DOHH2 (cell line): ENCODE measurements at regions not wholly inside any gene's neighbourhood (a gene's known extent, or its start where the extent isn't known, plus 50 kb on each side); places are given as distances from the start of the nearest gene placed in this dataset.

ENCODE experiments used
- H3F3A ChIP-seq: fragments of 200-600 bp; sonication (generic), shearing (Covaris generic); 2 replicates; pipeline ENCODE4 v1.6.0; 2016; ENCODE audit warnings: antibody characterized with exemption, mild to moderate bottlenecking; ENCODE audit not compliant: control insufficient read depth, insufficient read depth
- H3K27ac ChIP-seq: fragments of 200-600 bp; sonication (generic); 2 replicates; pipeline ENCODE4 v1.5.1; 2014; ENCODE audit warnings: low read depth, mild to moderate bottlenecking, low read length, moderate library complexity
- H3K27me3 ChIP-seq: fragments of 200-600 bp; sonication (generic); 2 replicates; pipeline ENCODE4 v1.6.1; 2014; ENCODE audit warnings: mild to moderate bottlenecking, low read length, mixed read lengths; ENCODE audit not compliant: control insufficient read depth
- H3K36me3 ChIP-seq: fragments of 200-600 bp; sonication (generic); 2 replicates; pipeline ENCODE4 v1.6.1; 2014; ENCODE audit warnings: mild to moderate bottlenecking, low read length, moderate library complexity, mixed read lengths; ENCODE audit not compliant: control insufficient read depth
- H3K4me1 ChIP-seq: fragments of 200-600 bp; sonication (generic); 2 replicates; pipeline ENCODE4 v1.6.1; 2014; ENCODE audit warnings: mild to moderate bottlenecking, low read length, mixed read lengths; ENCODE audit not compliant: control insufficient read depth
- H3K4me2 ChIP-seq: fragments of 200-600 bp; sonication (generic); 2 replicates; pipeline ENCODE4 v1.6.0; 2014; ENCODE audit warnings: mild to moderate bottlenecking, low read length, moderate library complexity
- H3K4me3 ChIP-seq: fragments of 200-600 bp; sonication (generic); 2 replicates; pipeline ENCODE4 v1.5.1; 2014; ENCODE audit warnings: mild to moderate bottlenecking, low read length, mixed read lengths
- H3K79me2 ChIP-seq: fragments of 200-600 bp; sonication (generic); 2 replicates; pipeline ENCODE4 v1.6.1; 2014; ENCODE audit warnings: mild to moderate bottlenecking, low read length, mixed read lengths; ENCODE audit not compliant: control insufficient read depth
- H3K9me2 ChIP-seq: fragments of 200-600 bp; sonication (generic); replicated peaks from 2 replicates; pipeline ENCODE4 v1.6.1; 2014; ENCODE audit warnings: mild to moderate bottlenecking, low read length, mixed read lengths; ENCODE audit not compliant: control insufficient read depth
- H3K9me3 ChIP-seq: fragments of 200-600 bp; sonication (generic); 2 replicates; pipeline ENCODE4 v1.6.1; 2014; ENCODE audit warnings: antibody characterized with exemption, low read length, mixed read lengths; ENCODE audit not compliant: control insufficient read depth, insufficient read depth
- H4K20me1 ChIP-seq: fragments of 200-600 bp; sonication (generic); 2 replicates; pipeline ENCODE4 v1.6.0; 2014; ENCODE audit warnings: low read depth, mild to moderate bottlenecking, antibody characterized with exemption, low read length, moderate library complexity; ENCODE audit not compliant: control insufficient read depth, insufficient read depth
- CTCF ChIP-seq: fragments of 200-600 bp; sonication (generic); IDR thresholded peaks from one replicate; pipeline ENCODE4 v1.5.1; 2014; ENCODE audit warnings: antibody characterized with exemption, mild to moderate bottlenecking, low read depth, low read length; ENCODE audit not compliant: poor library complexity, severe bottlenecking
- EZH2phosphoT487 ChIP-seq: fragments of 200-600 bp; sonication (generic); IDR thresholded peaks from 2 replicates; pipeline ENCODE4 v1.6.1; 2017; ENCODE audit warnings: borderline replicate concordance, mild to moderate bottlenecking, antibody characterized with exemption, low read length, moderate library complexity, mixed read lengths

GRCh38 chr2:60252581-60253150 lies 300.8 kb downstream of the BCL11A start:
- no peaks in the 10 kb centered on the region for H3K36me3 ChIP-seq
- no peak overlapping the region for H3K4me3 ChIP-seq
- H3K27ac ChIP-seq: no peak overlapping the region
- TF ChIP-seq CTCF (no peak), EZH2phosphoT487 (no peak)
- peaks cover 4% of the 10 kb centered on the region for H3K4me1 ChIP-seq
- H3K27me3 ChIP-seq: no peaks in the 10 kb centered on the region
- H3K4me2 ChIP-seq: no peak overlapping the region
- H3F3A ChIP-seq: no peaks in the 10 kb centered on the region
- no peaks in the 10 kb centered on the region for H3K9me2 ChIP-seq
- H4K20me1 ChIP-seq: no peaks in the 10 kb centered on the region
- H3K79me2 ChIP-seq: no peaks in the 10 kb centered on the region
- H3K9me3 ChIP-seq: no peaks in the 10 kb centered on the region

DNA sequence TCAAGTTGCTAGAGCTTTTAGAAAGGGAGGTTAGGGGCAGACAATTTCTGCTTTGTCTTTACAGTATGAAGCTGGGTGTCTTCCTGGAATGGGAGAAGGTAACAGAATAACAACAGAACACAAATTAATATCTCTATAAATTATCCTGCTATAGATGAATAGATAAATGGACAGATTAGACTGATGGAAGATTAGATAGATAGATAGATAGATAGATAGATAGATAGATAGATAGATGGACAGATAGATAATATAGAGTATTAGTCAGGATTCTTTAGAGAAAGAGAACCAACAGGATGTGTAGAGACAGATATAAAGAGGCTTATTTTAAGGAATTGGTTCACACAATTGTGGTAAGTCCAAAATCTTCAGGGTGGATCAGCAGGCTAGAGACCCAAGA lies 302.2 kb downstream of the BCL11A start:
- no peaks in the 10 kb centered on the region for H3F3A ChIP-seq
- H3K9me2 ChIP-seq: no peaks in the 10 kb centered on the region
- H3K36me3 ChIP-seq: no peaks in the 10 kb centered on the region

DNA sequence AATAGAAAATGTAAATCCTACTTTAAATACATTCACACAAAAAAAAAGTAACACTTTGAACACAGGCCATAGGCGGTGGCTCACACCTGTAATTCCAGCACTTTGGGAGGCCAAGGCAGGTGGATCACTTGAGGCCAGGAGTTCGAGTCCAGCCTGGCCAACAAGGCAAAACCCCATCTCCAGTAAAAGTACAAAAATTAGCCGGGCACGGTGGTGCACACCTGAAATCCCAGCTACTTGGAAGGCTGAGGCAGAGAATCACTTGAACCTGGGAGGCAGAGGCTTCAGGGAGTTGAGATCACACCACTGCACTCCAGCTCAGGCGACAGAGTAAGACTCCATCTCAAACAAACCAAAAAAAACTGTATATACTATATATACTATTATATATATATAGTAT lies 303.6 kb downstream of the BCL11A start:
- H3K9me2 ChIP-seq: no peaks in the 10 kb centered on the region
- no peaks in the 10 kb centered on the region for H3K27me3 ChIP-seq
- no peaks in the 10 kb centered on the region for H3K9me3 ChIP-seq
- no peak overlapping the region for H3K4me3 ChIP-seq
- H3K4me2 ChIP-seq: no peak overlapping the region
- no peaks in the 10 kb centered on the region for H4K20me1 ChIP-seq
- H3K36me3 ChIP-seq: no peaks in the 10 kb centered on the region
- no peaks in the 10 kb centered on the region for H3F3A ChIP-seq
- no peak overlapping the region for H3K27ac ChIP-seq
- TF ChIP-seq EZH2phosphoT487: no peak
- no peak for TF ChIP-seq CTCF
- H3K79me2 ChIP-seq: no peaks in the 10 kb centered on the region
- peaks cover 3% of the 10 kb centered on the region for H3K4me1 ChIP-seq

More for the DNA sequence above, 302.2 kb downstream of the BCL11A start:
- TF ChIP-seq CTCF: no peak
- TF ChIP-seq EZH2phosphoT487: no peak
- no peak overlapping the region for H3K27ac ChIP-seq
- H3K27me3 ChIP-seq: no peaks in the 10 kb centered on the region
- no peaks in the 10 kb centered on the region for H4K20me1 ChIP-seq
- no peak overlapping the region for H3K4me3 ChIP-seq
- no peaks in the 10 kb centered on the region for H3K9me3 ChIP-seq
- H3K4me1 ChIP-seq: peaks cover 4% of the 10 kb centered on the region
- no peaks in the 10 kb centered on the region for H3K79me2 ChIP-seq
- no peak overlapping the region for H3K4me2 ChIP-seq

- H3K4me2 ChIP-seq: no peak overlapping the region
- H3K27ac ChIP-seq: no peak overlapping the region
- H3F3A ChIP-seq: no peaks in the 10 kb centered on the region
- H3K36me3 ChIP-seq: no peaks in the 10 kb centered on the region
- no peaks in the 10 kb centered on the region for H3K27me3 ChIP-seq
- H3K79me2 ChIP-seq: no peaks in the 10 kb centered on the region
- no peaks in the 10 kb centered on the region for H3K4me1 ChIP-seq
- no peak overlapping the region for H3K4me3 ChIP-seq
- no peak for TF ChIP-seq EZH2phosphoT487
- TF ChIP-seq CTCF: no peak
- H4K20me1 ChIP-seq: no peaks in the 10 kb centered on the region
- no peaks in the 10 kb centered on the region for H3K9me3 ChIP-seq
- H3K9me2 ChIP-seq: no peaks in the 10 kb centered on the region
Measured at GRCh38 chr2:60247471-60247870, 306.0 kb downstream of the BCL11A start.
